HUES64 (cell line): ENCODE measurements at regions not wholly inside any gene's neighbourhood (a gene's known extent, or its start where the extent isn't known, plus 50 kb on each side); places are given as distances from the start of the nearest gene placed in this dataset.

Experiments
- H3K27ac ChIP-seq: 2 replicates; pipeline ENCODE4 v1.7.0; 2013; ENCODE audit warnings: low read depth, low read length, inconsistent platforms
- H3K27me3 ChIP-seq: 2 replicates; pipeline ENCODE4 v1.6.1; 2013; ENCODE audit warnings: mild to moderate bottlenecking, low read length; ENCODE audit not compliant: insufficient read depth
- H3K36me3 ChIP-seq: 2 replicates; pipeline ENCODE4 v1.6.1; 2013; ENCODE audit warnings: mild to moderate bottlenecking, low read length; ENCODE audit not compliant: insufficient read depth
- H3K4me1 ChIP-seq: 2 replicates; pipeline ENCODE4 v1.6.1; 2013; ENCODE audit warnings: mild to moderate bottlenecking, low read length, moderate library complexity; ENCODE audit not compliant: insufficient read depth
- H3K4me3 ChIP-seq: 2 replicates; pipeline ENCODE4 v1.5.1; 2013; ENCODE audit warnings: mild to moderate bottlenecking, low read length, moderate library complexity
- H3K9ac ChIP-seq: 2 replicates; pipeline ENCODE4 v1.6.1; 2013; ENCODE audit warnings: mild to moderate bottlenecking, low read depth, low read length
- H3K9me3 ChIP-seq: 2 replicates; pipeline ENCODE4 v1.6.1; 2013; ENCODE audit warnings: low read depth, low read length; ENCODE audit not compliant: insufficient read depth
- WGBS: fragments of 150-250, 120-280 bp; methylation state at CpG from one replicate; pipeline ENCODE4 v1.1.7; 2013; ENCODE audit warnings: missing lambda C conversion rate; 5-methylcytosine and 5-hydroxymethylcytosine counted together

- no peak overlapping the region for H3K27ac ChIP-seq
These were observed 131.0 kb downstream of the PDGFRA start for GRCh38 chr4:54359919-54360650.

GRCh38 chr4:54363037-54363436 lies 133.9 kb downstream of the PDGFRA start:
- Histone ChIP-seq H3K4me3 (no peak overlapping the region), H3K4me1 (0 out of 2 replicates have a peak, but pooled peaks cover 2% of the 10 kb centered on the region), H3K27me3 (no peaks in the 10 kb centered on the region), H3K9ac (no peak overlapping the region), H3K9me3 (no peaks in the 10 kb centered on the region), H3K36me3 (no peaks in the 10 kb centered on the region), H3K27ac (no peak overlapping the region)
- 82% methylated on average over 8 of the region's 8 CpGs for WGBS

More at GRCh38 chr4:54359919-54360650, 131.0 kb downstream of the PDGFRA start:
- Histone ChIP-seq H3K27me3 (no peaks in the 10 kb centered on the region), H3K9me3 (no peaks in the 10 kb centered on the region), H3K9ac (no peak overlapping the region), H3K4me1 (0 out of 2 replicates have a peak, but pooled peaks cover 2% of the 10 kb centered on the region), H3K36me3 (no peaks in the 10 kb centered on the region), H3K4me3 (no peak overlapping the region)
- 71% methylated on average over 5 of the region's 5 CpGs for WGBS

- H3K9ac ChIP-seq, result no peak overlapping the region
- H3K4me1 ChIP-seq, result 0 out of 2 replicates have a peak, but pooled peaks cover 2% of the 10 kb centered on the region
- H3K9me3 ChIP-seq, result no peaks in the 10 kb centered on the region
- no peaks in the 10 kb centered on the region for H3K27me3 ChIP-seq
- H3K36me3 ChIP-seq, result no peaks in the 10 kb centered on the region
- H3K4me3 ChIP-seq, result no peak overlapping the region
- WGBS, result 84% methylated on average over 3 of the region's 3 CpGs
- H3K27ac ChIP-seq, result no peak overlapping the region
These were observed 136.6 kb downstream of the PDGFRA start for GRCh38 chr4:54365691-54366090.

GRCh38 chr4:54367059-54367458 lies 138.0 kb downstream of the PDGFRA start:
- no peak overlapping the region for H3K9ac ChIP-seq
- WGBS, result no CpG with 5 or more reads among the region's 1 CpG
- no peak overlapping the region for H3K4me3 ChIP-seq
- H3K27ac ChIP-seq, result no peak overlapping the region
- H3K4me1 ChIP-seq, result 0 out of 2 replicates have a peak, but pooled peaks cover 2% of the 10 kb centered on the region
- H3K27me3 ChIP-seq, result no peaks in the 10 kb centered on the region
- H3K9me3 ChIP-seq, result no peaks in the 10 kb centered on the region
- H3K36me3 ChIP-seq, result no peaks in the 10 kb centered on the region

- Histone ChIP-seq H3K9me3 (no peaks in the 10 kb centered on the region), H3K4me1 (no peaks in the 10 kb centered on the region), H3K9ac (no peak overlapping the region), H3K27ac (no peak overlapping the region), H3K4me3 (no peak overlapping the region), H3K36me3 (no peaks in the 10 kb centered on the region), H3K27me3 (no peaks in the 10 kb centered on the region)
- 95% methylated on average over 6 of the region's 6 CpGs for WGBS
These were observed 139.5 kb downstream of the PDGFRA start for GRCh38 chr4:54368281-54369265.

GRCh38 chr4:54371173-54371572 lies 142.1 kb downstream of the PDGFRA start:
- no peaks in the 10 kb centered on the region for H3K36me3 ChIP-seq
- H3K4me1 ChIP-seq, result no peaks in the 10 kb centered on the region
- H3K4me3 ChIP-seq, result no peak overlapping the region
- no peak overlapping the region for H3K9ac ChIP-seq
- H3K27ac ChIP-seq, result no peak overlapping the region
- no peaks in the 10 kb centered on the region for H3K27me3 ChIP-seq
- no peaks in the 10 kb centered on the region for H3K9me3 ChIP-seq
- WGBS, result 94% methylated on average over 3 of the region's 3 CpGs

GRCh38 chr4:54372951-54373350 lies 143.9 kb downstream of the PDGFRA start:
- H3K4me3 ChIP-seq, result no peak overlapping the region

GRCh38 chr4:54373718-54374210 lies 144.7 kb downstream of the PDGFRA start:
- no peaks in the 10 kb centered on the region for H3K9me3 ChIP-seq
- no peak overlapping the region for H3K27ac ChIP-seq
- no peak overlapping the region for H3K9ac ChIP-seq
- H3K4me3 ChIP-seq, result no peak overlapping the region
- 0 out of 2 replicates have a peak, but pooled peaks cover 6% of the 10 kb centered on the region for H3K4me1 ChIP-seq
- 94% methylated on average over 4 of the region's 4 CpGs for WGBS
- H3K36me3 ChIP-seq, result no peaks in the 10 kb centered on the region
- no peaks in the 10 kb centered on the region for H3K27me3 ChIP-seq

More at GRCh38 chr4:54372951-54373350, 143.9 kb downstream of the PDGFRA start:
- Histone ChIP-seq H3K4me1 (0 out of 2 replicates have a peak, but pooled peaks cover 6% of the 10 kb centered on the region), H3K27me3 (no peaks in the 10 kb centered on the region), H3K27ac (no peak overlapping the region), H3K36me3 (no peaks in the 10 kb centered on the region), H3K9ac (no peak overlapping the region), H3K9me3 (no peaks in the 10 kb centered on the region)
- WGBS, result 94% methylated on average over 1 of the region's 2 CpGs

- Histone ChIP-seq H3K9ac (no peak overlapping the region), H3K9me3 (no peaks in the 10 kb centered on the region), H3K27me3 (no peaks in the 10 kb centered on the region), H3K4me1 (0 out of 2 replicates have a peak, but pooled peaks cover 6% of the 10 kb centered on the region), H3K27ac (no peak overlapping the region), H3K36me3 (no peaks in the 10 kb centered on the region), H3K4me3 (no peak overlapping the region)
- WGBS, result 100% methylated on average over 1 of the region's 1 CpG
These were observed 149.4 kb downstream of the PDGFRA start for GRCh38 chr4:54378461-54378860.

GRCh38 chr4:54384152-54384551 lies 155.1 kb downstream of the PDGFRA start:
- whole genome bisulfite sequencing, result 91% methylated on average over 5 of the region's 5 CpGs
- H3K9ac ChIP-seq, result no peak overlapping the region
- H3K36me3 ChIP-seq, result no peaks in the 10 kb centered on the region
- no peaks in the 10 kb centered on the region for H3K4me1 ChIP-seq
- H3K27ac ChIP-seq, result no peak overlapping the region
- no peak overlapping the region for H3K4me3 ChIP-seq
- no peaks in the 10 kb centered on the region for H3K27me3 ChIP-seq
- no peaks in the 10 kb centered on the region for H3K9me3 ChIP-seq

- Histone ChIP-seq H3K9ac (no peak overlapping the region), H3K9me3 (no peaks in the 10 kb centered on the region), H3K27ac (no peak overlapping the region), H3K4me3 (no peak overlapping the region), H3K27me3 (no peaks in the 10 kb centered on the region), H3K4me1 (no peaks in the 10 kb centered on the region), H3K36me3 (no peaks in the 10 kb centered on the region)
- 83% methylated on average over 6 of the region's 6 CpGs for WGBS
These were observed 155.5 kb downstream of the PDGFRA start for GRCh38 chr4:54384563-54384962.
